Fibroblast of skin of right biceps (primary cell): ENCODE measurements at regions not wholly inside any gene's neighbourhood (a gene's known extent, or its start where the extent isn't known, plus 50 kb on each side); places are given as distances from the start of the nearest gene placed in this dataset.
"Not testable (repeated sequence)": the region's sequence is repeated elsewhere in the genome, so short reads cannot be mapped to it uniquely, and the experiment has no call there.

Source experiments
- DNase-seq: peaks from one replicate; pipeline ENCODE4 v3.0.0-alpha.2; 2013

- DNase-seq = peak; percentile 34
Observed at GRCh38 chr3:110343376-110343775, 728.2 kb upstream of the NECTIN3 start.

DNA sequence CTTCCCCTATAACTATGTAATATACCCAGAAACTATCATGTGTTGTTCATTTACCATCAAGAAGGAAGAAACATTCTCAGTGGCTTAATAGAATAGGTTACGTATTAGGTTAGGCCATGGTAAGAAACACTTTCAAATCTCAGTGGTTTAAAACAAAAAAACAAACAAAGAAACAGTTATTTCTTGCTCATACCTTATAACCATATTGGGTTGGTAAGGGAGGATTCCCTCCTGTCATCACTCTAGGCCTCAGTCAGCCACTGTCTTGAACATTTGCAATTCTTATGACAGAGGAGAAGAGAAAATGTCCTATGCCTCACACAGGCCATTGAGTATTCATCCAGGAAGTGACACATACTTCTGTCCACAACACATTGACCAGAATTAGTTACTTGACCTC is 727.7 kb upstream of the NECTIN3 start:
- DNase-seq = peak; percentile 51

DNA sequence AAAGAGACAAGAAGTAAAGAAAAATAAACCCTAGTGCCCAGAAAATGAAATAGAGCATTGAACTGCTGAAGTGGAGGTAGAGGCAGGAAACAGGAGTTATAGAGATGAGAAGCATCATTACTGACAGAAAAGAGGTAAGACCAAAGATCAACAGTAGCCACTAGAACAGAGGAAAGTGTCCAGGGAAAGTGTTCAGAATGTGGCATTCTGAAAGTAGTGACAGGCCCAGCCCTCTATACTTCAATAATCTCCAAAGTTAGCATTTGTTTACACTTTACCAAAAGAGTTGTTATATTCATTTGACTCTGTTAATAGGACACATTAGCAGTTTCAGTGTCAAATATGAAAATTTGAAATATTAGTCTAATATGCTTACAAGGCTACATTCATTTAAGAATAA is 727.1 kb upstream of the NECTIN3 start:
- DNase-seq = no peak

GRCh38 chr3:110344897-110345767 is 726.5 kb upstream of the NECTIN3 start:
- peak; percentile 8 for DNase-seq

- no peak for DNase-seq
Observed at GRCh38 chr3:110349295-110349694, 722.3 kb upstream of the NECTIN3 start.

- DNase-seq = peak; percentile 5
Observed at GRCh38 chr3:110352841-110353604, 718.6 kb upstream of the NECTIN3 start.

- peak; percentile 50 for DNase-seq
Observed at GRCh38 chr3:110362751-110363150, 708.9 kb upstream of the NECTIN3 start.

GRCh38 chr3:110367289-110367688 is 704.3 kb upstream of the NECTIN3 start:
- DNase-seq = not testable (repeated sequence)

DNA sequence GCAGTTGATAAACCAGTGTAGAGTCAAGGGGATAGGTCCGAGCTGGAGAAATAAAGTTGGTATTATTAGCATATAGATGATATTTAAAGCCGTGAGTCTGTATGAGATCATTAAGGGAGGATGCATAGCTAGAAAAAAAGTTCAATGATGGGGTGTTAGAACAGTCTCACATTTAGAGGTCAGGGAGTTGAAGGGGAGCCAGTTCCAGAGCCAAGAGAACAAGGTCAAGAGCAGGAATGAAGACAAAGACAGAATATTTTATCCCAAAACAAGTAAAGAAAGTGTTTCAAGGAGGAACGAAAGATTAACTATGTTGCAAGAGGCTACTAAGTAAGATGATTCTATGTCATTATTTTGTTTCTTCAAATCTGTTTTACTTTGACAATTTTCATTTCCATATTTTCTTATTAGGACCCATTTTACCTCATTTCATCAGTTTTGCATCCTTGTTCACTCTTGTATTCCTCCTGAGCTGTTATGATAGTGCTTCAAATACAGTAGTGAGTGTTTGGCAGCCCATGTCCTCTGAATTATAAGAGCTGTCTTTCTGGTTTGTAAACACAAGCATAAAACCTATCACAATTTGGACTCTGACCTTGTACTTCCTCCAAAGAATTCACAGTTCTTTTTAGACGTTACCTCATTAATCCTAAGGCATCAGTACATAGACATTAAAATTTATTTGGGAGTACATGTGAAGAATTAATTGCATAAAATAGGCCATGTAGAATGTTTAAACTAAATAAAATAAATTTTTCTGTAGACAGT is 695.7 kb upstream of the NECTIN3 start:
- no peak for DNase-seq

GRCh38 chr3:110378481-110378880 is 693.1 kb upstream of the NECTIN3 start:
- peak; percentile 10 for DNase-seq

DNA sequence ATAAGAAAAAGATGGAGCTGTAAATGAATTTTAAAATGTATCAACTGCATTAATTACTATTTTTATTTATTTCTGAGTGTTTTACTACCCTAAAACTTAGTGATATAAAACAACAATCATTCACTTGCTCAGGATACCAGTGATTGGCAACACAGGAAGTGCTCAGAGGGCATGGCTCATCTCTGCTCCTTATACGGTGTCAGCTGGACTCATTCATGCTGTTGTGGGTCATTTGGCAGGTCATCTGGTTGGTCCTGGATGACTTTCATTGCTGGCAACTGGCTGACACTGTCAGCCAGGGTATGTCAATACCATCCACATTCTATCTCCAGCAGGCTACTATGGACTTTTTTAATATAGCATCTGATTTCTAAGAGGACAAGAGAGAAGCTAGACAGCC is 689.6 kb upstream of the NECTIN3 start:
- DNase-seq = no peak

GRCh38 chr3:110383356-110383755 is 688.3 kb upstream of the NECTIN3 start:
- DNase-seq = no peak

DNA sequence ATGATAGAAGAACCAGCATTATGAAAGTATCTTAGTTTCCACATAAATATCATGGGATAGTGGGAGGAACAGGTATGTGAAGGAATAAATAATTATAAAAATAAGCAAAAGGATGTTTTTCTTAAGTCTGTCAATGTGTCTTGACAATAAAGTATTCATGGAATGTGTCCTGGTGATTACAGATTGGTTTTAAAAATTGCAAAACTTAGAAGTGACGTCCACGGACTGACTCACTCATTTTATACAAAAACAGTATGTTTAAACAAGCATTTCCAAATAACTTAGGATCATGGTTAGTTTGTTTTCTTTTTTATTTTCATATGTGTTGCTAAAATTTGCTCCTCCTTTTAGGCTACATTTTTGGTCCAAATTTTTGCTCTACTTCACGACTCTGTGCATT is 687.0 kb upstream of the NECTIN3 start:
- peak; percentile 51 for DNase-seq

GRCh38 chr3:110389005-110389404 is 682.6 kb upstream of the NECTIN3 start:
- no peak for DNase-seq

DNA sequence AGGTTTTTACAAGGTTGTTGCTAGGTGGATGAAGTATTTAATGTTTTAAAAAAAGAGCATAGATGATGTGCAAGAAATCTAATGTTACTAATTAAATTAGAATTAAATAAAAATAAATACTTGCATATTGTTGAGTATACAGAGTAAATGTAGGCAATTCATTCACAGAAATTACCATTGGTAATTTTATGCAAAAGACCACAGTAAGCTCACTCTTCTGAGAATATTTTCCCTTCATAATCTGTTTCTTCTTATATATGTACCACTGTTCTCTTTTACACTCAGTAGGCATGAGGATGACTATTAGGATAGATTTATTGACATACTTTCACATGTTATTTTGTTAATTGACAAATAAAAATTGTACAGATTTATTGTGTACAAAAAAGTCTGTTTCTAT is 681.2 kb upstream of the NECTIN3 start:
- no peak for DNase-seq

GRCh38 chr3:110391042-110391441 is 680.6 kb upstream of the NECTIN3 start:
- no peak for DNase-seq

GRCh38 chr3:110391640-110392395 is 679.8 kb upstream of the NECTIN3 start:
- peak; percentile 3 for DNase-seq

- no peak for DNase-seq
Observed at GRCh38 chr3:110393941-110394340, 677.7 kb upstream of the NECTIN3 start.

DNA sequence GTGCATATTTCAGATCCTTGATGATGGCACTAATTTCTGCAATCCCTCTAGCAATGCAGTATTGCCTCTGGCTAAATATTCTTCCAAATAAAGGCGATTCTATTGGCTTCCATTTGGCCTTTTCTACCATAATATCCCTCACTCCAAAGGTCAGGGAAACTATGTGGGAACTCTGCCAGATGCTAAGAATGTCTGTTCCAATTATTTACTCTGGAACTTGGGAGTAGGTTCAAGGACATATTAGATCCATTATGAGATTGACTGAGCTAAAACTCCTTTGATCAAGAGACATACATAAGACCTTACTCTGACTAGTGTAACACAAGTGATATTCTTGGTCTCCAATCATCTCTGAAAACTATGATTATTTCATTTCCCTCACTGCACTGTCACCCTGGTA is 674.5 kb upstream of the NECTIN3 start:
- DNase-seq = no peak

GRCh38 chr3:110400315-110400714 is 671.3 kb upstream of the NECTIN3 start:
- no peak for DNase-seq

- no peak for DNase-seq
Observed at GRCh38 chr3:110405830-110406585, 665.6 kb upstream of the NECTIN3 start.

DNA sequence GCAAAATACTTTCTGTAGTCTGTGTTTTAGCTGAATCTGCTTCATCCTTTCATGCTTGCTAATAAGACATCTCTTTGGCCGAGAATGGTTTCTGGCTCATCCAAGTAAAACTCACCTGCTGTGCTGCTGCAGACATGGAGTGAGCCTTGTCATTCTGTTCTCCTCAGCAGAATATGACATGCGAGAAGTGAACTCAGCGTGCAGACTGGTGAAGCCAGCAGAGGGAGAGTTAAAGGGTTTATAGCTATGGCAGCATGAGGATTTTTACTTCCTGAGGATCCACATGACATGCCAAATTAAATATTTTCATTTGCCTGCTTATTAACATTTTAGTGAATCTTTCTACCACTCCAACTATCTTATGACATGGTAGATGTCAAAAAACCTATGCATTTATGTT is 658.4 kb upstream of the NECTIN3 start:
- no peak for DNase-seq
